K562 (cell line): ENCODE measurements at regions not wholly inside any gene's neighbourhood (a gene's known extent, or its start where the extent isn't known, plus 50 kb on each side); places are given as distances from the start of the nearest gene placed in this dataset.

Experiments
- ATAC-seq: fragments of 200-7000 bp; cut with Tn5 transposase; 3 replicates; pipeline ENCODE4 v1.9.1; 2020; ENCODE audit warnings: moderate library complexity
- BruUV-seq: library from RNA; stranded (reverse); fragments of 400-500 nt; replicated peaks from 2 replicates; lab custom pipeline; 2021; lab: Mats Ljungman, UMichigan
- CTCF ChIA-PET: fragments of 300-600 bp; formaldehyde crosslinking; extraction: SDS; loops from one replicate; lab custom pipeline; 2021; ENCODE audit warnings: low intra/inter-chr PET ratio; lab: Yijun Ruan, JAX
- POLR2A ChIA-PET: fragments of 300-600, 350-650 bp; sonication (Branson Sonifier 250); formaldehyde crosslinking; extraction: SDS; loops from one replicate; lab custom pipeline; 2021; ENCODE audit warnings: antibody characterized with exemption, inconsistent platforms; lab: Yijun Ruan, JAX
- DNase-seq, 4 experiments: peaks; one replicate each; pipeline versions ENCODE4 v3.0.0 to v3.0.0-alpha.2; 2011 to 2018; ENCODE audit warnings: low spot score in 3 of 4, mixed read lengths in 3 of 4; ENCODE audit errors: extremely low read depth in 1 of 4
- FAIRE-seq: peaks from 2 replicates; lab custom pipeline; 2011; peaks lifted over from hg19 to GRCh38; lab: Jason Lieb, UNC
- H2AFZ ChIP-seq: 2 replicates; pipeline ENCODE4 v1.6.0; 2011; ENCODE audit warnings: low read depth, low read length, control low read depth, inconsistent platforms
- H3K27ac ChIP-seq: fragments of 200-600 bp; 3 replicates; pipeline ENCODE4 v1.8.0; 2011; ENCODE audit warnings: low read depth, mild to moderate bottlenecking, control low read depth, inconsistent platforms, low read length, moderate library complexity, mixed read lengths; ENCODE audit errors: extremely low read depth
- H3K27me3 ChIP-seq, 2 experiments: fragments of 300-600 bp in 1 of 2; 2 replicates in 1 of 2; 3 replicates in 1 of 2; pipeline versions ENCODE4 v1.6.0 to v1.8.0; 2011; ENCODE audit warnings: inconsistent platforms in 2 of 2, low read length in 2 of 2, mild to moderate bottlenecking in 1 of 2, mixed read lengths in 1 of 2, moderate library complexity in 1 of 2; ENCODE audit not compliant: control insufficient read depth in 2 of 2, insufficient read depth in 2 of 2
- H3K36me3 ChIP-seq: fragments of 300-600 bp; 3 replicates; pipeline ENCODE4 v1.8.0; 2011; ENCODE audit warnings: mild to moderate bottlenecking, low read length, inconsistent platforms; ENCODE audit not compliant: control insufficient read depth, insufficient read depth
- H3K4me1 ChIP-seq, 2 experiments: fragments of 200-600 bp in 1 of 2; replicated peaks in 1 of 2; 2 replicates in 1 of 2; 3 replicates in 1 of 2; pipeline versions ENCODE4 v1.5.1 to v1.8.0; 2011; ENCODE audit warnings: inconsistent platforms in 2 of 2, low read length in 2 of 2, mild to moderate bottlenecking in 1 of 2, mixed read lengths in 1 of 2, moderate library complexity in 1 of 2; ENCODE audit not compliant: control insufficient read depth in 2 of 2, insufficient read depth in 2 of 2
- H3K4me2 ChIP-seq: 2 replicates; pipeline ENCODE4 v1.6.1; 2011; ENCODE audit warnings: low read length, control low read depth, inconsistent platforms, mixed read lengths; ENCODE audit not compliant: insufficient read depth
- H3K4me3 ChIP-seq: fragments of 200-600 bp; sonication (generic), shearing (Covaris generic); 2 replicates; pipeline ENCODE4 v1.5.1; 2016; ENCODE audit warnings: control low read depth, inconsistent platforms
- H3K79me2 ChIP-seq: fragments of 200-600 bp; 3 replicates; pipeline ENCODE4 v1.8.0; 2011; ENCODE audit warnings: low read length, inconsistent platforms; ENCODE audit not compliant: control insufficient read depth, insufficient read depth
- H3K9ac ChIP-seq, 2 experiments: 2 replicates each; pipeline versions ENCODE4 v1.6.0 to v1.6.1; 2011; ENCODE audit warnings: low read depth in 2 of 2, low read length in 2 of 2, control low read depth in 1 of 2, inconsistent platforms in 1 of 2, mild to moderate bottlenecking in 1 of 2, mixed read lengths in 1 of 2; ENCODE audit not compliant: insufficient read depth in 1 of 2
- H3K9me1 ChIP-seq: one replicate; pipeline ENCODE4 v1.6.0; 2011; ENCODE audit warnings: inconsistent platforms, mild to moderate bottlenecking, low read length, moderate library complexity; ENCODE audit not compliant: control insufficient read depth, insufficient read depth
- H3K9me3 ChIP-seq: replicated peaks from 2 replicates; pipeline ENCODE4 v1.5.1; 2011; ENCODE audit warnings: low read depth, low read length, inconsistent platforms; ENCODE audit not compliant: control insufficient read depth, insufficient read depth
- H4K20me1 ChIP-seq: replicated peaks from 2 replicates; pipeline ENCODE4 v1.6.1; 2011; ENCODE audit warnings: low read length, inconsistent platforms, mixed read lengths; ENCODE audit not compliant: control insufficient read depth, insufficient read depth
- KDM1A ChIP-seq, 2 experiments: fragments of 450-650 bp; IDR thresholded peaks; 2 replicates each; pipeline ENCODE4 v1.6.1; 2016; ENCODE audit warnings: mild to moderate bottlenecking in 2 of 2
- NR4A1 ChIP-seq, 2 experiments: fragments of 250-450 bp in 1 of 2; fragments of 450-650 bp in 1 of 2; sonication (Bioruptor Pico) in 1 of 2; IDR thresholded peaks; 2 replicates each; pipeline versions ENCODE4 v1.4.0 to v1.6.1; 2016 to 2020; ENCODE audit warnings: mild to moderate bottlenecking in 2 of 2, missing compliant biosample characterization in 1 of 2, missing genetic modification characterization in 1 of 2, moderate library complexity in 1 of 2
- PTTG1 ChIP-seq: fragments of 450-650 bp; IDR thresholded peaks from 2 replicates; pipeline ENCODE4 v1.6.1; 2016; ENCODE audit warnings: low read depth, mild to moderate bottlenecking, missing genetic modification characterization, missing compliant biosample characterization
- RAD21 ChIP-seq, 2 experiments: fragments of 250-450 bp in 1 of 2; fragments of 450-650 bp in 1 of 2; sonication (Bioruptor Pico) in 1 of 2; formaldehyde crosslinking in 1 of 2; IDR thresholded peaks in 1 of 2; conservative IDR thresholded peaks in 1 of 2; 2 replicates each; pipeline versions ENCODE4 v1.4.0 to v1.8.0; 2020 to 2022; ENCODE audit warnings: mild to moderate bottlenecking in 2 of 2, moderate library complexity in 1 of 2
- SMARCE1 ChIP-seq: fragments of 450-650 bp; IDR thresholded peaks from 2 replicates; pipeline ENCODE4 v1.7.1; 2016; ENCODE audit warnings: mild to moderate bottlenecking
- TAF9B ChIP-seq: fragments of 450-650 bp; IDR thresholded peaks from 2 replicates; pipeline ENCODE4 v1.6.1; 2018; ENCODE audit warnings: mild to moderate bottlenecking; ENCODE audit not compliant: partially characterized antibody
- ZNF77 ChIP-seq: fragments of 250-450 bp; sonication (Bioruptor Pico); IDR thresholded peaks from 2 replicates; pipeline ENCODE4 v1.5.0; 2020
- WGBS: fragments of 100-300 bp; shearing (Covaris generic); methylation state at CpG from one replicate; pipeline ENCODE4 v1.1.6; 2016; ENCODE audit warnings: low coverage, mixed read lengths; ENCODE audit not compliant: insufficient coverage; ENCODE audit errors: missing lambda C conversion rate; 5-methylcytosine and 5-hydroxymethylcytosine counted together
- in situ Hi-C: fragments of 300-500 bp; cut with MboI; formaldehyde crosslinking; loops from 4 replicates; pipeline ENCODE4 v1.15.0; 2018; ENCODE audit warnings: inconsistent platforms, mixed read lengths
- intact Hi-C: fragments of 100-400 bp; cut with micrococcal nuclease; formaldehyde crosslinking; loops from 2 replicates; pipeline ENCODE4 v1.14.2; 2022
- TF ChIP-seq, protein P1 (sequence below): sonication (generic); formaldehyde crosslinking; IDR thresholded peaks from 2 replicates; pipeline ENCODE4 v1.5.0; 2020; ENCODE audit warnings: missing genetic modification reagents
- TF ChIP-seq, protein P2 (sequence below): sonication (generic); formaldehyde crosslinking; IDR thresholded peaks from 2 replicates; pipeline ENCODE4 v1.4.0; 2020; ENCODE audit warnings: mild to moderate bottlenecking, missing genetic modification reagents
- TF ChIP-seq, protein P3 (sequence below): IDR thresholded peaks from 2 replicates; pipeline ENCODE4 v1.6.1; 2012; ENCODE audit warnings: low read depth, low read length, improper control_type of control experiment, borderline replicate concordance

GRCh38 chr6:113564371-113565171, 292.6 kb upstream of the MARCKS start:
- H3K79me2 ChIP-seq = no peaks in the 10 kb centered on the region
- ChIA-PET CTCF (no interaction called here), POLR2A (interaction anchor here (0.6 kb wide), 1 partner anchor 85 kb away, joined by 3 read pairs; no protein-coding TSS in a partner anchor)
- ATAC-seq (peak; percentile 34; the same call in 2 of the 3 replicates), FAIRE-seq (no peak), DNase-seq (no peak)
- in situ Hi-C loops = no loop called here
- H3K4me2 ChIP-seq = no peak overlapping the region
- H3K4me3 ChIP-seq = no peak overlapping the region
- H3K9me1 ChIP-seq = no peaks in the 10 kb centered on the region
- WGBS = under 1% methylated on average over 17 of the region's 22 CpGs
- H3K9ac ChIP-seq = no peak overlapping the region
- no peaks in the 10 kb centered on the region for H3K9me3 ChIP-seq
- no peak overlapping the region for H3K27ac ChIP-seq
- intact Hi-C loops = no loop called here
- peaks cover 0 to 7% of the 10 kb centered on the region in 2 experiments; a peak in 1 of 5 replicates for H3K27me3 ChIP-seq
- no peaks in the 10 kb centered on the region for H4K20me1 ChIP-seq
- H3K36me3 ChIP-seq = no peaks in the 10 kb centered on the region
- H3K4me1 ChIP-seq = no peaks in the 10 kb centered on the region
- no TSS peak for BruUV-seq
- no peak for TF ChIP-seq ZNF77 (CRISPR knock-in tag)
- no peak overlapping the region for H2AFZ ChIP-seq

GRCh38 chr6:113565306-113565705, 291.8 kb upstream of the MARCKS start:
- H2AFZ ChIP-seq = no peak overlapping the region
- peaks cover 0 to 7% of the 10 kb centered on the region in 2 experiments; a peak in 1 of 5 replicates for H3K27me3 ChIP-seq
- CTCF ChIA-PET = no interaction called here
- ATAC-seq (no peak), FAIRE-seq (no peak), DNase-seq (no peak)
- BruUV-seq = no TSS peak
- H3K4me3 ChIP-seq = no peak overlapping the region
- intact Hi-C loops (no loop called here), in situ Hi-C loops (no loop called here)
- no peak overlapping the region for H3K4me2 ChIP-seq
- POLR2A ChIA-PET = no interaction called here
- no peaks in the 10 kb centered on the region for H3K36me3 ChIP-seq
- no peaks in the 10 kb centered on the region for H4K20me1 ChIP-seq
- no peaks in the 10 kb centered on the region for H3K4me1 ChIP-seq
- no peak overlapping the region for H3K27ac ChIP-seq
- under 1% methylated on average over 10 of the region's 10 CpGs for WGBS
- no peaks in the 10 kb centered on the region for H3K79me2 ChIP-seq
- H3K9me3 ChIP-seq = no peaks in the 10 kb centered on the region
- no peak overlapping the region for H3K9ac ChIP-seq
- no peaks in the 10 kb centered on the region for H3K9me1 ChIP-seq
- TF ChIP-seq, protein P1, sequence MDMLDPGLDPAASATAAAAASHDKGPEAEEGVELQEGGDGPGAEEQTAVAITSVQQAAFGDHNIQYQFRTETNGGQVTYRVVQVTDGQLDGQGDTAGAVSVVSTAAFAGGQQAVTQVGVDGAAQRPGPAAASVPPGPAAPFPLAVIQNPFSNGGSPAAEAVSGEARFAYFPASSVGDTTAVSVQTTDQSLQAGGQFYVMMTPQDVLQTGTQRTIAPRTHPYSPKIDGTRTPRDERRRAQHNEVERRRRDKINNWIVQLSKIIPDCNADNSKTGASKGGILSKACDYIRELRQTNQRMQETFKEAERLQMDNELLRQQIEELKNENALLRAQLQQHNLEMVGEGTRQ (CRISPR knock-in tag) = no peak
- TF ChIP-seq SMARCE1 (no peak), RAD21 (CRISPR knock-in tag; conservative IDR thresholded peaks at IDR 0.05 in 1 of 2, IDR thresholded peaks at IDR 0.05 in 1 of 2) (no peak), KDM1A (IDR thresholded peaks at IDR 0.05) (no peak), TAF9B (no peak), NR4A1 (CRISPR knock-in tag; IDR thresholded peaks at IDR 0.05) (no peak), NR4A1 (tag; IDR thresholded peaks at IDR 0.05) (no peak), PTTG1 (tag) (no peak)
- TF ChIP-seq, protein P2, sequence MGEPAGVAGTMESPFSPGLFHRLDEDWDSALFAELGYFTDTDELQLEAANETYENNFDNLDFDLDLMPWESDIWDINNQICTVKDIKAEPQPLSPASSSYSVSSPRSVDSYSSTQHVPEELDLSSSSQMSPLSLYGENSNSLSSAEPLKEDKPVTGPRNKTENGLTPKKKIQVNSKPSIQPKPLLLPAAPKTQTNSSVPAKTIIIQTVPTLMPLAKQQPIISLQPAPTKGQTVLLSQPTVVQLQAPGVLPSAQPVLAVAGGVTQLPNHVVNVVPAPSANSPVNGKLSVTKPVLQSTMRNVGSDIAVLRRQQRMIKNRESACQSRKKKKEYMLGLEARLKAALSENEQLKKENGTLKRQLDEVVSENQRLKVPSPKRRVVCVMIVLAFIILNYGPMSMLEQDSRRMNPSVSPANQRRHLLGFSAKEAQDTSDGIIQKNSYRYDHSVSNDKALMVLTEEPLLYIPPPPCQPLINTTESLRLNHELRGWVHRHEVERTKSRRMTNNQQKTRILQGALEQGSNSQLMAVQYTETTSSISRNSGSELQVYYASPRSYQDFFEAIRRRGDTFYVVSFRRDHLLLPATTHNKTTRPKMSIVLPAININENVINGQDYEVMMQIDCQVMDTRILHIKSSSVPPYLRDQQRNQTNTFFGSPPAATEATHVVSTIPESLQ (CRISPR knock-in tag) = no peak
- TF ChIP-seq, protein P3, sequence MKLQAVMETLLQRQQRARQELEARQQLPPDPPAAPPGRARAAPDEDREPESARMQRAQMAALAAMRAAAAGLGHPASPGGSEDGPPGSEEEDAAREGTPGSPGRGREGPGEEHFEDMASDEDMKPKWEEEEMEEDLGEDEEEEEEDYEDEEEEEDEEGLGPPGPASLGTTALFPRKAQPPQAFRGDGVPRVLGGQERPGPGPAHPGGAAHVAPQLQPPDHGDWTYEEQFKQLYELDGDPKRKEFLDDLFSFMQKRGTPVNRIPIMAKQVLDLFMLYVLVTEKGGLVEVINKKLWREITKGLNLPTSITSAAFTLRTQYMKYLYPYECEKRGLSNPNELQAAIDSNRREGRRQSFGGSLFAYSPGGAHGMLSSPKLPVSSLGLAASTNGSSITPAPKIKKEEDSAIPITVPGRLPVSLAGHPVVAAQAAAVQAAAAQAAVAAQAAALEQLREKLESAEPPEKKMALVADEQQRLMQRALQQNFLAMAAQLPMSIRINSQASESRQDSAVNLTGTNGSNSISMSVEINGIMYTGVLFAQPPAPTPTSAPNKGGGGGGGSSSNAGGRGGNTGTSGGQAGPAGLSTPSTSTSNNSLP = no peak
